ENCODE measurements at regions not wholly inside any gene's neighbourhood (a gene's known extent, or its start where the extent isn't known, plus 50 kb on each side); places are given as distances from the start of the nearest gene placed in this dataset.

DNA sequence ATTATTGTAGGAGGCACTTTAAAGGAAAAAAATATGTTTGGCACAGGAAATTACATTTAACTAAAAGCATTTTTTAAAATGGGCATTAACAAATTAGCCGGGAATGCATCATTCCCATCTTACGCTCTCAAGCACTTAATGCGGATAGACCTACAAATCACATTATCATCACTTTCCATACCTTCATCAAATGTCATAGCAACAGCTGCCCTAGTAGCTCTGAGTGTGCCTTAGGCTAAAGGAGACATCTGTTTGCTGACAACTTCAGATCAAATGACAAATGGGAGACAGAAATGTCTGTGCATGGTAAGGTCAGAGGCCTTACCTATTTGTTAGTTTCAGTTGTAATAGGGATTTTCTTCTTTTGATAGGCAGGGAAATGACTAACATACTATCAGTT, 773.2 kb upstream of the SLC10A2 start:
- DNase-seq (ENCODE audit: low read depth, low spot score), result no peak
- no peak overlapping the region for H3K4me3 ChIP-seq (ENCODE audit: low read depth, low read length)
- in situ Hi-C loops (cut with HindIII; ENCODE audit: low sequenced_read_pairs), result no loop called here
- TF ChIP-seq, protein P1, sequence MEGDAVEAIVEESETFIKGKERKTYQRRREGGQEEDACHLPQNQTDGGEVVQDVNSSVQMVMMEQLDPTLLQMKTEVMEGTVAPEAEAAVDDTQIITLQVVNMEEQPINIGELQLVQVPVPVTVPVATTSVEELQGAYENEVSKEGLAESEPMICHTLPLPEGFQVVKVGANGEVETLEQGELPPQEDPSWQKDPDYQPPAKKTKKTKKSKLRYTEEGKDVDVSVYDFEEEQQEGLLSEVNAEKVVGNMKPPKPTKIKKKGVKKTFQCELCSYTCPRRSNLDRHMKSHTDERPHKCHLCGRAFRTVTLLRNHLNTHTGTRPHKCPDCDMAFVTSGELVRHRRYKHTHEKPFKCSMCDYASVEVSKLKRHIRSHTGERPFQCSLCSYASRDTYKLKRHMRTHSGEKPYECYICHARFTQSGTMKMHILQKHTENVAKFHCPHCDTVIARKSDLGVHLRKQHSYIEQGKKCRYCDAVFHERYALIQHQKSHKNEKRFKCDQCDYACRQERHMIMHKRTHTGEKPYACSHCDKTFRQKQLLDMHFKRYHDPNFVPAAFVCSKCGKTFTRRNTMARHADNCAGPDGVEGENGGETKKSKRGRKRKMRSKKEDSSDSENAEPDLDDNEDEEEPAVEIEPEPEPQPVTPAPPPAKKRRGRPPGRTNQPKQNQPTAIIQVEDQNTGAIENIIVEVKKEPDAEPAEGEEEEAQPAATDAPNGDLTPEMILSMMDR (IDR thresholded peaks at IDR 0.05; ENCODE audit: low read depth, low read length), result no peak

DNA sequence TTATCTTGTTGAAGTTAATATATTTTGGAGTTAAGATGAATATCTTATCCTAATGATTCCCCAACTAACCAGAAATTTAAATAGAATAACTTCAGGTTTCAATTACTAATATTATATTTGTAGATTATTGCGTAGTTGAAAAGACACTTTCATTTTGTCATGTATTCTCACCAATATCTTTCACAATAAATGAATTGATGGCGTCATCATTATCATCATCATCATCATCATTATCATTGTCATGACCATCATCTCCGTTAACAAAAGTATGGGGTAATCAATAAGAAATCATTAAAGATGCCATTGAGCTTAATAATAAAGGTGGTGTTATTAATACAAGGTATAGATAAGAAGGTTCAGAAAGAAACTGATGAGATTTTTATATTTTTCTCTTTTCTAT, 768.8 kb upstream of the SLC10A2 start:
- TF ChIP-seq, protein P1 (IDR thresholded peaks at IDR 0.05; ENCODE audit: low read depth, low read length), result no peak
- no peak for DNase-seq (ENCODE audit: low read depth, low spot score)
- H3K4me3 ChIP-seq (ENCODE audit: low read depth, low read length), result no peak overlapping the region
- in situ Hi-C loops (cut with HindIII; ENCODE audit: low sequenced_read_pairs), result no loop called here

DNA sequence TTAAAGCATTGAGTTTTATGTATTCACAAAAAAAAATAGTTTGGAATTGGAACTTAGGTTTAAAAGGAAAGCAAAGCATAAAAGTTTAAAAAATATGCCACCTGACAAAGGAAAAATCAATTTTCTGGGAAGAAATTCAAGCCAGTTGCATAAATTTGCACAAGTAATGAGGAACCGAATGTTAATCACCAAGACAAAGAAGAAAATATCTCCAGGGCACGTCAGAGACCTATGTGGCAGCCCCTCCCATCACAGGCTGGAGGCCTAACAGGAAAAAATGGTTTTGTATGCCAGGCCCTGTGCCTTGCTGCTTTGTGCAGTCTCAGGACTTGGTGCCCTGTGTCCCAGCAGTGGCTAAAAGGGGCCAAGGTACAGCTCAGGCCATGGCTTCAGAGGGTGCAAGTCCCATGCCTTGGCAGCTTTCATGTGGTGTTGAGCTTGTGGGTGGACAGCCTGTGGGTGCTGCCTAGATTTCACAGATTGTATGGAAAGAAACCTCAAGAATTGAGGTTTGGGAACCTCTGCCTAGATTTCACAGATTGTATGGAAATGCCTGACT, 767.2 kb upstream of the SLC10A2 start:
- TF ChIP-seq, protein P1 (IDR thresholded peaks at IDR 0.05; ENCODE audit: low read depth, low read length), result no peak
- DNase-seq (ENCODE audit: low read depth, low spot score), result no peak
- H3K4me3 ChIP-seq (ENCODE audit: low read depth, low read length), result no peak overlapping the region
- in situ Hi-C loops (cut with HindIII; ENCODE audit: low sequenced_read_pairs), result no loop called here

DNA sequence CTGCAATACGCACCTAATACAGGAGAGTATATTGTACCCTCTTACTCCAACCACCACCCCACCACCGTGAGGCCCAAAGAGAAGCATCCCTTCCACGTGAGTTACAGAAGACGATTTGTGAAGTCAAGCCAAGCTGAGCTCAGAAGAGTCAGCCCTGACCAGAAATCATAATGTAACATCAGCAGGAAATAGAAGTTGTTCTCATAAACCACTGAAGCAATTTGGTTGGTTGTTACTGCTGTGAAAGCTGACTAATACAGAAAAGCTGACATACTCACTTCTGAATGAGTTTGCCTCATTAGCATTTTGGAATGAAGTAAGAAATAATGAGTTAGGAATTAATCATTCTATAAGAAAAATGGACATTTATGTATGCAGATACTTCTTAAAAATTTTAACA, 749.4 kb upstream of the SLC10A2 start:
- TF ChIP-seq, protein P1 (IDR thresholded peaks at IDR 0.05; ENCODE audit: low read depth, low read length), result no peak
- in situ Hi-C loops (cut with HindIII; ENCODE audit: low sequenced_read_pairs), result no loop called here
- peak; percentile 66 for DNase-seq (ENCODE audit: low read depth, low spot score)
- no peak overlapping the region for H3K4me3 ChIP-seq (ENCODE audit: low read depth, low read length)

DNA sequence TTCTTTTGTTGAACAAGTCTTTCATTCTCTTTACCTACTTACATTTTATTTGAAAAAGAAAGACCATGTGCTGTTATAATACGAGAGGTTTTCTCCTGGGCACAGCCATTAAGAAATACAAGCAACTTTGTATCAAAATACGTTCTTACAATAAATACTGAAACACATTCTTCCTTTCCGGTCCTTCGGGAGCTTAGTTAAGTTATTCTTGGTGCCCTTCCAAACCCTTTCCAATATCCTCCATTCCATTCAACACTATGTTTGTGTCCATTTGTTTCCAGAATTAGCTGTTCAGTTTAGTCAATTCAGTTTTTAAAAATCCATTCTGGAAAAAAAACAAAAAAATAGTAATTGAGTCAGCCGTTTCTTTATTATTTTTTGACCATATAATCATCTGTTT, 746.8 kb upstream of the SLC10A2 start:
- in situ Hi-C loops (cut with HindIII; ENCODE audit: low sequenced_read_pairs), result no loop called here
- H3K4me3 ChIP-seq (ENCODE audit: low read depth, low read length), result no peak overlapping the region
- TF ChIP-seq, protein P1 (IDR thresholded peaks at IDR 0.05; ENCODE audit: low read depth, low read length), result no peak
- DNase-seq (ENCODE audit: low read depth, low spot score), result peak; percentile 41

DNA sequence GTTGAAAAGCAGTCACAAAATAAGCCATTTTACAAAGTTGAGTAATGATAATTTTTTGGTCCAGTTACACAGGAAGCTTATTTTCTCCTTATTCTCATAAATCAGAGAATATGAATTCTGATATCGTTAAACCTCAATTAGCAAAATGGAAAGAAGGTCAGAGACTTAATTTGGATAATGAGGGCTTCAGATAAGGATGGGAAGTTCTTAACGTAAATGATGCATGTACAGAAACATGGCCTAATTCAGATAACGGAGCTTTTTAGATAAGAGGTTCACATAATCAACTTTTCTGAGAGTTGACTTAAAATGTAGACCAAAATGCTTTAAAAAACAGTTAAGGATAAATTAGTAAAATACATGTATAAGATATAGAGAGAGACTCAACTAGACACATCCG, 746.3 kb upstream of the SLC10A2 start:
- H3K4me3 ChIP-seq (ENCODE audit: low read depth, low read length), result no peak overlapping the region
- TF ChIP-seq, protein P1 (IDR thresholded peaks at IDR 0.05; ENCODE audit: low read depth, low read length), result no peak
- in situ Hi-C loops (cut with HindIII; ENCODE audit: low sequenced_read_pairs), result no loop called here
- no peak for DNase-seq (ENCODE audit: low read depth, low spot score)

DNA sequence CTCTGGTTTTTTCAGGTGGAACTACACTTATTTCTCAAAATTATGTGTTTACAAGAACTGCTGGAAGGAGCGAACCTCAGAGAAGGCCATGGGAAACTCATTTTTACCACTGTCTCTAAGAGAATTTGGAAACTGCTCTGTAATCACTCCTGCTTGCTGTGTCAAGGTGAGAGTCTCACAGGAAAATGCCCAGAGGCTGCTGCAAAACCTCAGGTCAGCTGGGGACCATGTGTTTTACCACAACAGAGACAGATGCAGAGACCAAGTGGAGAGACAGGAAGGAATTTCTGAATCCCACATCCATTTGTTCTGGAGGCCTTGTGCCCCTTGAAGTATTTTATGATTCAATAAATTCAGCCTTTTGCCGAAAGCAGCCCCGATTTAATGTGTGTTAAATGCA, 743.8 kb upstream of the SLC10A2 start:
- in situ Hi-C loops (cut with HindIII; ENCODE audit: low sequenced_read_pairs), result no loop called here
- no peak overlapping the region for H3K4me3 ChIP-seq (ENCODE audit: low read depth, low read length)
- DNase-seq (ENCODE audit: low read depth, low spot score), result no peak
- TF ChIP-seq, protein P1 (IDR thresholded peaks at IDR 0.05; ENCODE audit: low read depth, low read length), result no peak

Data from astrocyte of the spinal cord (primary cell).